ENCODE measurements at regions not wholly inside any gene's neighbourhood (a gene's known extent, or its start where the extent isn't known, plus 50 kb on each side); places are given as distances from the start of the nearest gene placed in this dataset.
"Not testable (repeated sequence)": the region's sequence is repeated elsewhere in the genome, so short reads cannot be mapped to it uniquely, and the experiment has no call there.

DNA sequence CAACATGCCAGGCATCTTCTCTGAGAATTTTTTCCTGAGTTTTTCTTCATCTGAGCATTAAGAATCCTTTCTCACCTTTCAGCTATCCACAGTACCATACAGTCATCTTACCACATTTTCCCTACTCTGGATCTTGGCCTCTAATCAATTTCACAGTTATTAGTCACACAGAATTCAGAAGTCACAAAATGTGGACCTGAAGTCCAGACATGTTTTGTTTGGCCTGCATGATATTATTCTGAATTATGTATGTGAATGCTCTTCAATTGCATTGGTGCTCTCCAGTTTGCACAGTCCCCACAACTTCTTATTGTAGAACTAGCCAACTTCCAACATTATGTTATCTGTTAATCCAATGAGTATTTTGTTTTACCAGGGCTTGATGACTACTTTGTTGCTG lies 102.3 kb upstream of the GRIA3 start:
- no peak for DNase-seq (ENCODE audit: low read depth)
- in situ Hi-C loops (cut with HindIII; ENCODE audit: low pct_unique_long_range_greater_than_20kb, low sequenced_read_pairs) = no loop called here

GRCh38 chrX:123083924-123084323 lies 100.2 kb upstream of the GRIA3 start:
- DNase-seq (ENCODE audit: low read depth) = no peak
- in situ Hi-C loops (cut with HindIII; ENCODE audit: low pct_unique_long_range_greater_than_20kb, low sequenced_read_pairs) = no loop called here

DNA sequence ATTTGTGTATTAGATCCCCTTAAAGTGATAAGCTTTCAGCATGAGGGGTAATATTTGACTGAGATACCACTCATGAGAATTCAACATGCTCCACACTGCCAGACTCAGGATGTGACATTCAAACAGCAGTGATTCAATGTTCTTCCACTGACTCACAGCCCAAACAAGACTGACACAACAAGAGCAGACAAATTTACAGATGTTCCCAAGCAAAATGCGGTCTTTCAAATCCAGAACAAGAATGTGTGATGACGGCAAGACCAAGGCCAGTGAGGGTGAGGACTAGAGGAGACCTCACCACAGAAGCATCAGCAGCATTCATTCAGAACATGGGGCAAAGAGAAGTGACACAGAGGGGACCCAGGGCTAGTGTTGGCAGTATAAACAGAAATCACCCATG lies 99.3 kb upstream of the GRIA3 start:
- in situ Hi-C loops (cut with HindIII; ENCODE audit: low pct_unique_long_range_greater_than_20kb, low sequenced_read_pairs) = no loop called here
- no peak for DNase-seq (ENCODE audit: low read depth)

DNA sequence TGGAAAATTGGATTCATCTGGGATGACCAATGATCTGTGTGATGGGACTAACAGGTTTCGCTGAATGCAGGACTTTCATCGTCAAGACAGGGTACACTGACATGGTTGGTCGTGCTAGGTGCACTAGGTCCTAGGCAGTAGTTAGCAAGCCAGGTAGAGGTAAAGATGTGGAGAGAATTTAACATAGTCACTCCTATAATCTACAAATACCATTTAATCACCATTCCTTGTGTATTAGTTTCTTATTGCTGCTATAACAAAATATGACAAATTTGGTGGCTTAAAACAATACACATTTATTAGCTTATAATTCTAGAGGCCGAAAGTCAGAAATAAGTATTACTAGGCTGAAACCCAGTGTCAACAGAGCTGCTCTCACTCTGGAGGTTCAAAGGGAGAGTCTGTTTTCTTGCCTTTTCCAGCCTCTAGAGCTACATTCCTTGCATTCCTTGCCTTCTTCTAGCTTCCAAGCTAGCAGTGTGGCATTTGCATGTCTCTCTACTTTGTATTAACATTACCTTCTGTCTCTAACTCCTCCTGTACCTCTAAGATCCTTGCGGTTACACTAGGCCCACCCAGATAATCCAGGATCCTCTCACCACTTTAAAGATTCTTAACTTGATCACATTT lies 98.7 kb upstream of the GRIA3 start:
- DNase-seq (ENCODE audit: low read depth) = no peak

GRCh38 chrX:123086768-123087167 lies 97.3 kb upstream of the GRIA3 start:
- no peak for DNase-seq (ENCODE audit: low read depth)
- in situ Hi-C loops (cut with HindIII; ENCODE audit: low pct_unique_long_range_greater_than_20kb, low sequenced_read_pairs) = no loop called here

More for the DNA sequence above, 98.7 kb upstream of the GRIA3 start:
- in situ Hi-C loops (cut with HindIII; ENCODE audit: low pct_unique_long_range_greater_than_20kb, low sequenced_read_pairs) = no loop called here

GRCh38 chrX:123087326-123087725 lies 96.8 kb upstream of the GRIA3 start:
- peak; percentile 45 for DNase-seq (ENCODE audit: low read depth)
- in situ Hi-C loops (cut with HindIII; ENCODE audit: low pct_unique_long_range_greater_than_20kb, low sequenced_read_pairs) = no loop called here

GRCh38 chrX:123088331-123088730 lies 95.7 kb upstream of the GRIA3 start:
- no peak for DNase-seq (ENCODE audit: low read depth)
- in situ Hi-C loops (cut with HindIII; ENCODE audit: low pct_unique_long_range_greater_than_20kb, low sequenced_read_pairs) = no loop called here

DNA sequence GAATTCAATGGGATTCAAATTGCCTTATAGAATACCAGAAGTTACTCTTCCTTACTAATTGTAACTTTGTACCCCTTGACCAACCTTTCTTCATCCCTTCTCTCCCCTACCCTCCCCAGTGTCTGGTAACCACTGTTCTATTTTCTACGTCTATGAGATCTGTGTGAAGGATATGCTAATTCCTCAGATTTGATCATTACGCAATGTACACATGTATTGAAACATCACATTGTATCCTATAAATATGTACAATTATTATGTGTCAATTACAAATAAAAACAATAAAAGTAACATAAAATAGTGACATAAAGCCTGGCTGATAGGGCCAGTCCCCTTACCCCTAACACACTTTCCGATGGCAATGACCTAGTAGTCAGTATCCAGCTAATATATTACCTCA lies 95.1 kb upstream of the GRIA3 start:
- in situ Hi-C loops (cut with HindIII; ENCODE audit: low pct_unique_long_range_greater_than_20kb, low sequenced_read_pairs) = no loop called here
- no peak for DNase-seq (ENCODE audit: low read depth)

- in situ Hi-C loops (cut with HindIII; ENCODE audit: low pct_unique_long_range_greater_than_20kb, low sequenced_read_pairs) = no loop called here
Measured at GRCh38 chrX:123093792-123094191, 90.3 kb upstream of the GRIA3 start.

DNA sequence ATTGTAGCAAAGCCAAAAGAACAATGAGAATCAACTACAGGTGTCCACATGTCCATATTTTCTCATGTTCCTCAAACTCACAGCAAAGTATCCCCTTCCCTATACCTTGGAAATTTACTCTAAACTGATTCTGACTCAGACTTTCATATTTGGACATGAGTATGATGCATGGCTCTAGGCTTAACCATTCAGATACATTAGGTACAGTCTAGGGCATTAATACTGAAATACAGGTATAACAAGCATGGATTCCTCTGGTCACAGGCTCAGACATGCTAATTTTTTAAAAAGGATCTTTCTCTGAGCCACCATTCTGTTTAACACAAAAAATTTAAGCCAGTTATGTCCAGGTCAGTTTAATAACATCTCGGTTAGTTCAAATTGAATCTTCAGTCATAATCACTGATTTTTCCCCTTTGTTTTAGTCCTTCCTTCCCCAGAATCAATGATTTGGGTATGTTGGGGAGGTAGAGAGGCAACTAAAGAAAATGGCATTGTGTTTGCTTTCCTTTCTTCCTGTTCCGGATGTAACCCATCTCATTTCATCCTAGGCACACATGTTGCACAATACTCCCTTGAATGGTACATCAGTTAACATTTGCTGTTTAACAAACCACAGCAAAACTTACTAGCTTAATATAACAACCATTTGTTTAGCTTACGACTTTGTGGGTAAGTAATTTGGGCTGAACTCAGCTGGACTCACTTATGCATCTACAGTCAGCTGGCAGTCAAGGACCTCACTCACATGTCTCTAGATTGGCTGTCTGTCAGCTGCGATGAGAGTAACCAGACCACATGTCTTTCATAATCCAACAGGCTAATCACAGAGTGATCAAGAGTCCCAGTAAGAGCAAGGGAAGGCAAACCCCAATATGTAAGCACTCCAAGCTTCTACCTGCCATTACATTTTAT lies 75.3 kb upstream of the GRIA3 start:
- no peak for DNase-seq (ENCODE audit: low read depth)

More at GRCh38 chrX:123093792-123094191, 90.3 kb upstream of the GRIA3 start:
- no peak for DNase-seq (ENCODE audit: low read depth)

GRCh38 chrX:123121241-123121640 lies 62.8 kb upstream of the GRIA3 start:
- in situ Hi-C loops (cut with HindIII; ENCODE audit: low pct_unique_long_range_greater_than_20kb, low sequenced_read_pairs) = no loop called here
- DNase-seq (ENCODE audit: low read depth) = no peak

More for the DNA sequence above, 75.3 kb upstream of the GRIA3 start:
- in situ Hi-C loops (cut with HindIII; ENCODE audit: low pct_unique_long_range_greater_than_20kb, low sequenced_read_pairs) = no loop called here

GRCh38 chrX:123129805-123130204 lies 54.3 kb upstream of the GRIA3 start:
- DNase-seq (ENCODE audit: low read depth) = peak; percentile 0
- in situ Hi-C loops (cut with HindIII; ENCODE audit: low pct_unique_long_range_greater_than_20kb, low sequenced_read_pairs) = not testable (repeated sequence)

Data from Caki2 (cell line).